HFFc6 (cell line): ENCODE measurements at regions not wholly inside any gene's neighbourhood (a gene's known extent, or its start where the extent isn't known, plus 50 kb on each side); places are given as distances from the start of the nearest gene placed in this dataset.

Experiments
- DNase-seq: peaks from one replicate; pipeline ENCODE4 v3.0.0-alpha.2; 2018
- H3K27ac Mint-ChIP-seq: 2 replicates; pipeline ENCODE4 v1.8.0; 2020; ENCODE audit warnings: mild to moderate bottlenecking, mixed read lengths
- H3K27me3 Mint-ChIP-seq: 2 replicates; pipeline ENCODE4 v1.8.0; 2021; ENCODE audit warnings: mild to moderate bottlenecking, moderate library complexity, mixed read lengths; ENCODE audit not compliant: insufficient read depth
- H3K36me3 Mint-ChIP-seq: 2 replicates; pipeline ENCODE4 v1.8.0; 2021; ENCODE audit warnings: low read depth, mixed read lengths
- H3K4me1 Mint-ChIP-seq: 2 replicates; pipeline ENCODE4 v1.8.0; 2020; ENCODE audit warnings: low read depth, mixed read lengths
- H3K4me3 Mint-ChIP-seq: 2 replicates; pipeline ENCODE4 v1.8.0; 2020; ENCODE audit warnings: mild to moderate bottlenecking, moderate library complexity, mixed read lengths
- H3K9me3 Mint-ChIP-seq: 2 replicates; pipeline ENCODE4 v1.8.0; 2020; ENCODE audit warnings: mild to moderate bottlenecking, mixed read lengths
- TF ChIP-seq, protein P1 (sequence below): fragments of 200-600 bp; sonication (generic); IDR thresholded peaks from 2 replicates; pipeline ENCODE4 v1.5.0; 2021; ENCODE audit warnings: antibody characterized with exemption, mild to moderate bottlenecking

DNA sequence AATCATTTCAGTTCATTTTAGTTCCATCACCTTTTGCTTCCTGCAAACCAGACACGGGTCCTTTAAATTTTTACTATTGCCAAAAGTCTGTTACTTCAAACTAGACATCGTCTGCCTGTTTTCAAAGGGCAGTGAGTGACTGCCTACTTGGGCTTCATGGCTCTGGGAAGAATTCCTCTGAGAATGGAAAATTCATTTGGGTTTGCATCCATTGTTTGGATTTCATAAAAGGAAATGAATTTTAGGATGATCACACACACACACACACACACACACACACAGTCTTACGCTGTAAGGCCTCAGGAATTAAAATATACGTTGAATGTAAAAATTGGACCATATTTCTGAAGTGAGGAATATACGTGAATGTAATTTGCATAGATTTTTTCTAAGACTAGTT, 1584.3 kb upstream of the ACVR2A start:
- H3K4me1 Mint-ChIP-seq: no peaks in the 10 kb centered on the region; the same call in 1 of the 2 replicates
- H3K4me3 Mint-ChIP-seq: no peak overlapping the region
- no peaks in the 10 kb centered on the region for H3K36me3 Mint-ChIP-seq
- H3K9me3 Mint-ChIP-seq: peaks cover 5% of the 10 kb centered on the region; the same call in 1 of the 2 replicates
- DNase-seq: no peak
- no peaks in the 10 kb centered on the region for H3K27me3 Mint-ChIP-seq
- TF ChIP-seq, protein P1, sequence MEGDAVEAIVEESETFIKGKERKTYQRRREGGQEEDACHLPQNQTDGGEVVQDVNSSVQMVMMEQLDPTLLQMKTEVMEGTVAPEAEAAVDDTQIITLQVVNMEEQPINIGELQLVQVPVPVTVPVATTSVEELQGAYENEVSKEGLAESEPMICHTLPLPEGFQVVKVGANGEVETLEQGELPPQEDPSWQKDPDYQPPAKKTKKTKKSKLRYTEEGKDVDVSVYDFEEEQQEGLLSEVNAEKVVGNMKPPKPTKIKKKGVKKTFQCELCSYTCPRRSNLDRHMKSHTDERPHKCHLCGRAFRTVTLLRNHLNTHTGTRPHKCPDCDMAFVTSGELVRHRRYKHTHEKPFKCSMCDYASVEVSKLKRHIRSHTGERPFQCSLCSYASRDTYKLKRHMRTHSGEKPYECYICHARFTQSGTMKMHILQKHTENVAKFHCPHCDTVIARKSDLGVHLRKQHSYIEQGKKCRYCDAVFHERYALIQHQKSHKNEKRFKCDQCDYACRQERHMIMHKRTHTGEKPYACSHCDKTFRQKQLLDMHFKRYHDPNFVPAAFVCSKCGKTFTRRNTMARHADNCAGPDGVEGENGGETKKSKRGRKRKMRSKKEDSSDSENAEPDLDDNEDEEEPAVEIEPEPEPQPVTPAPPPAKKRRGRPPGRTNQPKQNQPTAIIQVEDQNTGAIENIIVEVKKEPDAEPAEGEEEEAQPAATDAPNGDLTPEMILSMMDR: no peak
- H3K27ac Mint-ChIP-seq: no peak overlapping the region

DNA sequence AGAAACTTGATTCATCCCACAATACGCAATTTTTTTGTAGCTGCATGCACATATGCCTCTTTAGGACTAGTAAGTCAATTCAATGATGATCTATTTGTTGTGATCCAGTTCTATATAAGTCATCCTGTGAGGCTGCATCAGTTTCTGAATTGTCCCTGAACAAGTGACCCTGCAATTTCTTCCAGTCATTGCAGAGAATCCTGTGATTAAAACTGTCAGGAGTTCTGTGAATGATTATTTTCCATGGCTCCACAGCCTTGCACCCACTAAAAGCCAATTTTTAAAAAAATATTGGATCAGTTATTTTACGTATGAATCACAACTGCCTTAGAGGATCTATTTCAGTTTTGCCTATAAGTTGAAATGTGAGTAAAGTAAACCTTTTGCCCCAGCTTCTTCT, 1585.0 kb upstream of the ACVR2A start:
- TF ChIP-seq, protein P1: no peak
- H3K9me3 Mint-ChIP-seq: peaks cover 5% of the 10 kb centered on the region; the same call in 1 of the 2 replicates
- H3K4me3 Mint-ChIP-seq: no peak overlapping the region
- H3K36me3 Mint-ChIP-seq: no peaks in the 10 kb centered on the region
- DNase-seq: no peak
- H3K27me3 Mint-ChIP-seq: no peaks in the 10 kb centered on the region
- no peak overlapping the region for H3K27ac Mint-ChIP-seq
- no peaks in the 10 kb centered on the region; the same call in 1 of the 2 replicates for H3K4me1 Mint-ChIP-seq

DNA sequence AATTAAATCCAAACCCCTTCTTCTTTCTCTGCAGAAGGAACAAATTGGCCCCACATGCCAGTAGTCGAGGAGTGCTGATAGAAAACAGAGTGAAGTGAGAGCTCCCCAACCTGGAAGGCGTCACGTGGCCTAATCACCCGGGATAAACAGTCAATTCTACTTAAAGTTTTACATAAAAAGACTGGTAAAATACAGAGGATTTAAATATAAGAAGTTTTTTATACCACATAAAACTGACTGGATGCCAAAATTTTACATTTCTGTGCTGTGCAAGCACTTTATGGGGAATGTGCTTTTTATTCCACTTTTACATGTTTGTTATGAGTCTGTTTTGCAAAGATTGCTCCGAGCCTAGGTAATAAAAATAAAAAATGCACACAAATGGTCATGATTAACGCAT, 1586.8 kb upstream of the ACVR2A start:
- Mint-ChIP-seq H3K27ac (no peak overlapping the region), H3K4me3 (no peak overlapping the region), H3K9me3 (no peaks in the 10 kb centered on the region; the same call in 1 of the 2 replicates), H3K36me3 (no peaks in the 10 kb centered on the region), H3K27me3 (no peaks in the 10 kb centered on the region), H3K4me1 (no peaks in the 10 kb centered on the region; the same call in 1 of the 2 replicates)
- DNase-seq: no peak
- TF ChIP-seq, protein P1: no peak

DNA sequence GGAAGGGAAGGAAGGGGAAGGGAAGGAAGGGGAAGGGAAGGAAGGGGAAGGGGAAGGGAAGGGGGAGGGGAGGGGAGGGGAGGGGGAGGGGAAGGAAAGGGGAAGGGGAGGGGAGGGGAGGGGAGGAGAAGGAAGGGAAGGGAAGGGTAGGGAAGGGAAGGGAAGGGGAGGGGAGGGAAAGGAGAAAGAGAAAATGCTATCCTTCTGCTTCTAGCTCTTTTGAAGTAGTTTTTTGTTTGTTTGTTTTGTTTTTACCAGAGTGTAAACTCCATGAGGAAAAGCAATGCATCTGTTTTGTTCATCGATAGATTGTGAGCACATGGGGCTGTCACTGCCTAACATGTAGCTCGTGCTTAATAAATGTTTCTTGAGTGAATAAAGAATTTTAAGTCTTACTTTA, 1592.7 kb upstream of the ACVR2A start:
- TF ChIP-seq, protein P1: no peak
- Mint-ChIP-seq H3K36me3 (no peaks in the 10 kb centered on the region), H3K4me3 (no peak overlapping the region), H3K4me1 (peaks cover under 1% of the 10 kb centered on the region; the same call in 1 of the 2 replicates), H3K27ac (no peak overlapping the region), H3K9me3 (peaks cover 6% of the 10 kb centered on the region; the same call in 1 of the 2 replicates), H3K27me3 (no peaks in the 10 kb centered on the region)
- no peak for DNase-seq

DNA sequence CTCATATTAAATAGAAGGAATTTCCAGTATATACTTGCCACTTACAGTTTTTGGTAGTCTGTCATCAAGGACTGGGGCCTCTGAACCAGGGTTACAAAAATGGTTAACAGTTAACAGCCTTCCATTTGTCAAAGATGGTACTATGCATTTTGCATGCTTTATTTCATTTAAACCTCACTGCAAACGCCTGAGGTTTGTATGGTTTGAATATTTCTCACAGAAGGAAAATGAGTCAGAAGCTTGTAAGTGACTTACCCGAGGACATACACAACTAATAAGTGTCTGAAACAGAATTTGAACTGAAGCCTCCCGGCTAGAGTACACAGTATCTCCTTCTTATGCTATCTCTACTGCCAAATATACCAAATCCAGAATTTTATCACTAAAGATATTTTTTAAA, 1593.5 kb upstream of the ACVR2A start:
- TF ChIP-seq, protein P1: no peak
- Mint-ChIP-seq H3K27ac (no peak overlapping the region), H3K4me1 (peaks cover 9% of the 10 kb centered on the region; the same call in 1 of the 2 replicates), H3K4me3 (no peak overlapping the region), H3K9me3 (peaks cover 6% of the 10 kb centered on the region; the same call in 1 of the 2 replicates), H3K36me3 (no peaks in the 10 kb centered on the region), H3K27me3 (no peaks in the 10 kb centered on the region)
- no peak for DNase-seq
